Prostate gland (tissue), 2 donors: ENCODE measurements at regions not wholly inside any gene's neighbourhood (a gene's known extent, or its start where the extent isn't known, plus 50 kb on each side); places are given as distances from the start of the nearest gene placed in this dataset.

Experiments
- DNase-seq: peaks from one replicate; pipeline ENCODE4 v3.0.0-alpha.2; 2019; ENCODE audit warnings: low spot score
- H3K27ac ChIP-seq, 2 donors: fragments of 200-600 bp; sonication (generic); 2 replicates each; pipeline ENCODE4 v1.5.1; 2017 to 2019
- H3K27me3 ChIP-seq: fragments of 200-600 bp; sonication (generic); replicated peaks from 2 replicates; pipeline ENCODE4 v1.5.1; 2019; ENCODE audit not compliant: insufficient read depth
- H3K36me3 ChIP-seq, 2 donors: fragments of 200-600 bp; sonication (generic); 1 replicate in 1 of 2; 2 replicates in 1 of 2; pipeline versions ENCODE4 v1.5.1 to v1.8.1; 2017 to 2019
- H3K4me1 ChIP-seq: fragments of 200-600 bp; sonication (generic); replicated peaks from 2 replicates; pipeline ENCODE4 v1.5.1; 2019
- H3K4me3 ChIP-seq, 2 donors: fragments of 200-600 bp; sonication (generic); 2 replicates each; pipeline ENCODE4 v1.5.1; 2017 to 2019
- H3K9me3 ChIP-seq: fragments of 200-600 bp; sonication (generic); 2 replicates; pipeline ENCODE4 v1.5.1; 2017
- POLR2A ChIP-seq: fragments of 450-650 bp; IDR thresholded peaks from one replicate; pipeline ENCODE4 v1.6.1; 2016; ENCODE audit warnings: antibody characterized with exemption, mild to moderate bottlenecking
- POLR2AphosphoS5 ChIP-seq: sonication (generic); formaldehyde crosslinking; IDR thresholded peaks from one replicate; pipeline ENCODE4 v1.6.1; 2017; ENCODE audit warnings: antibody characterized with exemption
- WGBS: methylation state at CpG from one replicate; pipeline ENCODE4 v1.1.5; 2018; 5-methylcytosine and 5-hydroxymethylcytosine counted together
- intact Hi-C: fragments of 100-400 bp; cut with DNase I; formaldehyde crosslinking; loops from one replicate; pipeline ENCODE4 v1.14.2; 2022
- TF ChIP-seq, protein P1 (sequence below), 4 experiments: fragments of 200-600 bp in 2 of 4; fragments of 450-650 bp in 2 of 4; sonication (generic) in 2 of 4; IDR thresholded peaks; 1 replicate in 3 of 4; 2 replicates in 1 of 4; pipeline ENCODE4 v1.5.1; 2016 to 2019; ENCODE audit warnings: antibody characterized with exemption in 4 of 4, mild to moderate bottlenecking in 2 of 4, moderate library complexity in 2 of 4

DNA sequence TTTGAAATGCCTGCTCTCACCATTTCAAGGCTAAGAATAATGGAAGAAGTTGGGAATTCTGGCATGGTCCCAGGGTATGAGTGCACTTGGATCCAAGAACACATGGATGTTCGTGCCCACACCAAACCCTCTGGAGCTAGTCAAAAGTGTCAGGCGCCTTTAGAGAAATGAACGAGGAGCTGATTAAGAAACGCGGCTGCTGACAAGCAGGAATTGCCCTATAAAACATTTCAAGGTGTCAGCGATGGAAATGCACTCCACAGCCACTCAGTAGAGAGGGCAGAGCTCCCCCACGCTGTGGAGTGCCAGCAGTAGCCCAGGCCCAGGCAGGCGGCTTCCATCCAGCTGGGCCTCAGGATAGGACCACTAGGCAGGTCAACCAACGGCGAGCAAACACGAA, 213.7 kb downstream of the TTC32 start:
- no peak for DNase-seq
- H3K4me3 ChIP-seq: no peak overlapping the region
- no peaks in the 10 kb centered on the region for H3K36me3 ChIP-seq
- H3K27me3 ChIP-seq: no peaks in the 10 kb centered on the region
- H3K27ac ChIP-seq: no peak overlapping the region
- H3K9me3 ChIP-seq: no peaks in the 10 kb centered on the region
- TF ChIP-seq, protein P1, sequence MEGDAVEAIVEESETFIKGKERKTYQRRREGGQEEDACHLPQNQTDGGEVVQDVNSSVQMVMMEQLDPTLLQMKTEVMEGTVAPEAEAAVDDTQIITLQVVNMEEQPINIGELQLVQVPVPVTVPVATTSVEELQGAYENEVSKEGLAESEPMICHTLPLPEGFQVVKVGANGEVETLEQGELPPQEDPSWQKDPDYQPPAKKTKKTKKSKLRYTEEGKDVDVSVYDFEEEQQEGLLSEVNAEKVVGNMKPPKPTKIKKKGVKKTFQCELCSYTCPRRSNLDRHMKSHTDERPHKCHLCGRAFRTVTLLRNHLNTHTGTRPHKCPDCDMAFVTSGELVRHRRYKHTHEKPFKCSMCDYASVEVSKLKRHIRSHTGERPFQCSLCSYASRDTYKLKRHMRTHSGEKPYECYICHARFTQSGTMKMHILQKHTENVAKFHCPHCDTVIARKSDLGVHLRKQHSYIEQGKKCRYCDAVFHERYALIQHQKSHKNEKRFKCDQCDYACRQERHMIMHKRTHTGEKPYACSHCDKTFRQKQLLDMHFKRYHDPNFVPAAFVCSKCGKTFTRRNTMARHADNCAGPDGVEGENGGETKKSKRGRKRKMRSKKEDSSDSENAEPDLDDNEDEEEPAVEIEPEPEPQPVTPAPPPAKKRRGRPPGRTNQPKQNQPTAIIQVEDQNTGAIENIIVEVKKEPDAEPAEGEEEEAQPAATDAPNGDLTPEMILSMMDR (IDR thresholded peaks at IDR 0.05): no peak
- TF ChIP-seq POLR2AphosphoS5 (no peak), POLR2A (no peak)
- H3K4me1 ChIP-seq: no peaks in the 10 kb centered on the region
- 78% methylated on average over 11 of the region's 11 CpGs for WGBS
- intact Hi-C loops: no loop called here

DNA sequence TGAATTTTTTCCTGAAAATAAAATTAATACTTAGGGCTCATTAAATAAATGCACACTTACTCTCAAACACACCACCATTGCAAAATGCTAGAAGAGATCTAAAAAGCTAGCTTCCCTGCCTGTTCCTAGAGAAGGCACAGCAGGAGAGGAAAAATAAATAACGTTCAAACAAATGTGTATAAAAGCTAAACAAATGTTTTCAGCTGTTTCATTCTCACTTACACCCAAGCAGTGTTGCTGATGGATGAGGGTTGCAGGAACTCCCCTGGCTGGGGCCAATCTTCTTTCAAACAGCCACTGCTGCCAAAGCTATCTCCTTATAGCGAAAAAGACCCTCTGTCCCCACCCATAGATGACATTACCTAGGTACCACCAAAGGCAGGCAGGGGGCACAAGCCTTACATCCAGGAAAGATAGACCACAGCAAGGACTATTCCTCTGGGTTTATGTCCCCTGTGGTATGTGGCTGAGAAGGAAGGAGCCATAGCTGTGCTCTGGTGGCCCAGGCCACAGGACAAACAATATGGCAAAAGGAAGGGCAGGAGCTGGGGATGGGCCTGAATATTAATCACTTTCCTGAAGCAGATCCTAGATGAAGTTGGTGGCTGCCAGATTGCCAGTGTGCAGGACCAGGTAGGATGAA, 214.6 kb downstream of the TTC32 start:
- Histone ChIP-seq H3K27me3 (no peaks in the 10 kb centered on the region), H3K4me3 (no peak overlapping the region)
- no peak for DNase-seq

DNA sequence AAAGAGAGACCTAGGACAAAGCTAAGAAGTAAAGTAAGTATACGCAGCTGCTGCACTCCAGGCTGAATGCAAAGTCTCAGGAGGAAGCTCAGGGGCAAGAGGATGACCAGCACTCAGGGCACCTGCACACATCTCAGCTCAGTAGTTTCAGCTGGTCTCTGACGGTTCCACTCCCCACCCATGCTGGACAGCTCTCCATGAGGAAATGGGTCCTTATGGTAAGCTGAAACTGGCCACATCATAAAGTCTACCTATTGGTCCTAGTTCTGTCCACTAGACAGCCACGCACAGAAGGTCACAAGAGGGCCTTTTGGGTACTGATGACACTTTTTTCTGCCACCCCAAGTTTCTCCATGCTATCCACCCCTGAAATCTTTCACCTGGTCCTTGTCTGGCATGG, 215.3 kb downstream of the TTC32 start:
- TF ChIP-seq POLR2AphosphoS5 (no peak), POLR2A (no peak)
- TF ChIP-seq, protein P1 (IDR thresholded peaks at IDR 0.05): no peak
- no peaks in the 10 kb centered on the region for H3K9me3 ChIP-seq
- no peaks in the 10 kb centered on the region for H3K27me3 ChIP-seq
- H3K4me3 ChIP-seq: no peak overlapping the region
- no peaks in the 10 kb centered on the region for H3K4me1 ChIP-seq
- H3K36me3 ChIP-seq: no peaks in the 10 kb centered on the region
- 64% methylated on average over 3 of the region's 3 CpGs for WGBS
- no peak overlapping the region for H3K27ac ChIP-seq
- no peak for DNase-seq
- intact Hi-C loops: no loop called here

More for the DNA sequence above, 214.6 kb downstream of the TTC32 start:
- Histone ChIP-seq H3K4me1 (no peaks in the 10 kb centered on the region), H3K9me3 (no peaks in the 10 kb centered on the region), H3K27ac (no peak overlapping the region), H3K36me3 (no peaks in the 10 kb centered on the region)
- no peak for TF ChIP-seq POLR2A
- no peak for TF ChIP-seq POLR2AphosphoS5
- TF ChIP-seq, protein P1 (IDR thresholded peaks at IDR 0.05): no peak
- intact Hi-C loops: no loop called here
- 46% methylated on average over 2 of the region's 2 CpGs for WGBS

DNA sequence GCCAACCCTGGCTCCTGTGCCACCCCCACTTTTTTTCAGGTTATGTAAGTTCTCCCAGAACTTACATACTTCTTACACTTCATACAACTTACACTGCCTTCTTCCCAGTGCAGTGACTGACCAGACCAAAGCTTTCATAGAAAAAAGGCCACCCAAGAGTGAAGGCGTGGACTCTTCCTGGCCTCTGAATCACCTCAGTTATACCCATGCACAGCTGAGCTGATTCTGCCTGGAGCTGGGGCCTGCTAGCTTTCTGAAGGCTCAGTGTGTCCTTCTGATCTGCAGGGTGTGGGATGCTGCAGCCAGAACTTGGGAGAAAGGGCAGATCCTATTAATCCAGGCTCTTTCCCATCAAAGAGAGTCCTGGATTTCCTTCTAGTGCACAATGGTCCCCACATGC, 216.1 kb downstream of the TTC32 start:
- H3K9me3 ChIP-seq: no peaks in the 10 kb centered on the region
- DNase-seq: no peak
- no peaks in the 10 kb centered on the region for H3K4me1 ChIP-seq
- H3K36me3 ChIP-seq: no peaks in the 10 kb centered on the region
- H3K27ac ChIP-seq: no peak overlapping the region
- TF ChIP-seq, protein P1 (IDR thresholded peaks at IDR 0.05): no peak
- TF ChIP-seq POLR2A (no peak), POLR2AphosphoS5 (no peak)
- H3K4me3 ChIP-seq: no peak overlapping the region
- 67% methylated on average over 1 of the region's 1 CpG for WGBS
- H3K27me3 ChIP-seq: no peaks in the 10 kb centered on the region
- intact Hi-C loops: no loop called here

DNA sequence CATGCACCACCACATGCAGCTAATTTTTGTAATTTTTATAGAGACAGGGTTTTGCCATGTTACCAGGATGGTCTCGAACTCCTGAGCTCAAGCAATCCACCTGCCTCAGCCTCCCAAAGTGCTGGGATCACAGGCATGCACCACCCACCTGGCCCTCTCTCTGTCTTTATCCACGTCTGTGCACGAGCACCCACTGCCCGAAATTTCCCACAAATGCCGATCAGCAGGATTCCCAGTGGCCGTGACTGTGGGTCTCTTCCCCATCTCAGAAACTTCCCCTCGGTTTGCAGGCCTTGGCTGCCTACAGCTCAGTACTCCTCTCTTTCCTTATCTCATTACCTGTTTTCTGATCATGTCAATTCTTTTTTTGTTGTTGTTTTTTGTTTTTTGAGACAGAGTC, 217.3 kb downstream of the TTC32 start:
- Histone ChIP-seq H3K27me3 (no peaks in the 10 kb centered on the region), H3K27ac (no peak overlapping the region), H3K36me3 (no peaks in the 10 kb centered on the region), H3K4me1 (no peaks in the 10 kb centered on the region), H3K4me3 (no peak overlapping the region), H3K9me3 (no peaks in the 10 kb centered on the region)
- DNase-seq: no peak
- intact Hi-C loops: no loop called here
- WGBS: 98% methylated on average over 7 of the region's 7 CpGs
- TF ChIP-seq, protein P1 (IDR thresholded peaks at IDR 0.05): no peak
- TF ChIP-seq POLR2AphosphoS5: no peak
- TF ChIP-seq POLR2A: no peak
